Smooth muscle cell (in vitro differentiated cells): ENCODE measurements at regions not wholly inside any gene's neighbourhood (a gene's known extent, or its start where the extent isn't known, plus 50 kb on each side); places are given as distances from the start of the nearest gene placed in this dataset.

Experiments
- DNase-seq: peaks from one replicate; lab custom pipeline; 2025; ENCODE audit not compliant: unreplicated experiment; lab: John Stamatoyannopoulos, UW
- H2AFZ ChIP-seq: fragments of 200-600 bp; sonication (generic); 2 replicates; pipeline ENCODE4 v1.6.0; 2016; ENCODE audit warnings: antibody characterized with exemption, low read depth, mild to moderate bottlenecking
- H3F3A ChIP-seq: fragments of 200-600 bp; sonication (generic); 2 replicates; pipeline ENCODE4 v1.6.0; 2017; ENCODE audit warnings: antibody characterized with exemption, low read depth
- H3K27ac ChIP-seq: fragments of 200-600 bp; sonication (generic); 2 replicates; pipeline ENCODE4 v1.5.1; 2016; ENCODE audit warnings: low read depth, mild to moderate bottlenecking
- H3K27me3 ChIP-seq: fragments of 200-600 bp; sonication (generic); 2 replicates; pipeline ENCODE4 v1.6.1; 2016; ENCODE audit warnings: low read depth, mild to moderate bottlenecking
- H3K36me3 ChIP-seq: fragments of 200-600 bp; sonication (generic); 2 replicates; pipeline ENCODE4 v1.5.1; 2016; ENCODE audit warnings: low read depth
- H3K4me1 ChIP-seq: fragments of 200-600 bp; sonication (generic); 2 replicates; pipeline ENCODE4 v1.5.1; 2016; ENCODE audit warnings: low read depth
- H3K4me2 ChIP-seq: fragments of 200-600 bp; sonication (generic); 2 replicates; pipeline ENCODE4 v1.6.0; 2016; ENCODE audit warnings: mild to moderate bottlenecking
- H3K4me3 ChIP-seq: fragments of 200-600 bp; sonication (generic); 2 replicates; pipeline ENCODE4 v1.5.1; 2016; ENCODE audit warnings: mild to moderate bottlenecking
- H3K79me2 ChIP-seq: fragments of 200-600 bp; sonication (generic); 2 replicates; pipeline ENCODE4 v1.6.0; 2016; ENCODE audit warnings: low read depth, mild to moderate bottlenecking
- H3K9ac ChIP-seq: fragments of 200-600 bp; sonication (generic); 2 replicates; pipeline ENCODE4 v1.6.0; 2016; ENCODE audit warnings: low read depth
- H3K9me3 ChIP-seq: fragments of 200-600 bp; sonication (generic); replicated peaks from 2 replicates; pipeline ENCODE4 v1.5.1; 2016; ENCODE audit warnings: low read depth
- H4K20me1 ChIP-seq: fragments of 200-600 bp; sonication (generic); 2 replicates; pipeline ENCODE4 v1.6.0; 2016; ENCODE audit warnings: low read depth
- WGBS: methylation state at CpG from one replicate; pipeline ENCODE4 v1.1.7; 2016; ENCODE audit warnings: low lambda C conversion rate; 5-methylcytosine and 5-hydroxymethylcytosine counted together
- TF ChIP-seq, protein P1 (sequence below): fragments of 200-600 bp; sonication (generic); IDR thresholded peaks from 2 replicates; pipeline ENCODE4 v1.5.1; 2017; ENCODE audit warnings: borderline replicate concordance, mild to moderate bottlenecking, antibody characterized with exemption; ENCODE audit not compliant: insufficient read depth, poor library complexity, severe bottlenecking

GRCh38 chr5:97608501-97608900 is 425.5 kb upstream of the RIOK2 start:
- 74% methylated on average over 4 of the region's 4 CpGs for WGBS
- H3K9ac ChIP-seq = no peak overlapping the region
- H3K9me3 ChIP-seq = no peaks in the 10 kb centered on the region
- no peak overlapping the region for H2AFZ ChIP-seq
- H4K20me1 ChIP-seq = no peaks in the 10 kb centered on the region
- no peaks in the 10 kb centered on the region for H3K27me3 ChIP-seq
- TF ChIP-seq, protein P1, sequence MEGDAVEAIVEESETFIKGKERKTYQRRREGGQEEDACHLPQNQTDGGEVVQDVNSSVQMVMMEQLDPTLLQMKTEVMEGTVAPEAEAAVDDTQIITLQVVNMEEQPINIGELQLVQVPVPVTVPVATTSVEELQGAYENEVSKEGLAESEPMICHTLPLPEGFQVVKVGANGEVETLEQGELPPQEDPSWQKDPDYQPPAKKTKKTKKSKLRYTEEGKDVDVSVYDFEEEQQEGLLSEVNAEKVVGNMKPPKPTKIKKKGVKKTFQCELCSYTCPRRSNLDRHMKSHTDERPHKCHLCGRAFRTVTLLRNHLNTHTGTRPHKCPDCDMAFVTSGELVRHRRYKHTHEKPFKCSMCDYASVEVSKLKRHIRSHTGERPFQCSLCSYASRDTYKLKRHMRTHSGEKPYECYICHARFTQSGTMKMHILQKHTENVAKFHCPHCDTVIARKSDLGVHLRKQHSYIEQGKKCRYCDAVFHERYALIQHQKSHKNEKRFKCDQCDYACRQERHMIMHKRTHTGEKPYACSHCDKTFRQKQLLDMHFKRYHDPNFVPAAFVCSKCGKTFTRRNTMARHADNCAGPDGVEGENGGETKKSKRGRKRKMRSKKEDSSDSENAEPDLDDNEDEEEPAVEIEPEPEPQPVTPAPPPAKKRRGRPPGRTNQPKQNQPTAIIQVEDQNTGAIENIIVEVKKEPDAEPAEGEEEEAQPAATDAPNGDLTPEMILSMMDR = no peak
- no peak overlapping the region for H3K4me3 ChIP-seq
- H3K4me2 ChIP-seq = no peak overlapping the region
- H3F3A ChIP-seq = no peaks in the 10 kb centered on the region
- no peak for DNase-seq
- H3K36me3 ChIP-seq = no peaks in the 10 kb centered on the region
- H3K4me1 ChIP-seq = no peaks in the 10 kb centered on the region
- H3K27ac ChIP-seq = no peak overlapping the region
- H3K79me2 ChIP-seq = no peaks in the 10 kb centered on the region

GRCh38 chr5:97618721-97619120 is 435.7 kb upstream of the RIOK2 start:
- WGBS = 91% methylated on average over 1 of the region's 1 CpG
- TF ChIP-seq, protein P1 = no peak
- Histone ChIP-seq H3K79me2 (no peaks in the 10 kb centered on the region), H3K4me2 (no peak overlapping the region), H3K27ac (no peak overlapping the region), H4K20me1 (no peaks in the 10 kb centered on the region), H3K9ac (no peak overlapping the region), H3K36me3 (no peaks in the 10 kb centered on the region), H3K4me1 (no peaks in the 10 kb centered on the region), H3K27me3 (no peaks in the 10 kb centered on the region), H3K4me3 (no peak overlapping the region), H3K9me3 (no peaks in the 10 kb centered on the region), H3F3A (no peaks in the 10 kb centered on the region), H2AFZ (no peak overlapping the region)
- no peak for DNase-seq

DNA sequence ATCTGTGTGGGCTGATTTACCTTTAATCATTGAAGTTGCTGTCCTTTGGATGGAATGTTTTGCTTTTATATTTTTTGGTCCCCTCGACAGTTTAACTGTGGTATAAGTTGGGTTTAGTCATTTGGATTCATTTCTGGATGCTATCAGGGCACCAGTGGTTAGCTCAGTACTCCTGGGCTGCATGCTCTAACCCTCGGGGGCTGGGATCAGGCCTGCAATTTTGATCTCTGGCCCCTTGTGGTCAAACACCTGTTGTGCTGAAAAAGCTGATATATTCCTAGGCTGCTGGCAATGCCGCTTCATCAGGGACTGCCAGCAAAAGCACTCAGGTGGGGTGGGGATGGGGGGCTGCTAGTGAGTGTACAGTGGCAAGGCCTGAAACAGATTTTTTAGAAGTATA is 440.4 kb upstream of the RIOK2 start:
- WGBS = 86% methylated on average over 3 of the region's 3 CpGs
- TF ChIP-seq, protein P1 = no peak
- H3K36me3 ChIP-seq = no peaks in the 10 kb centered on the region

DNA sequence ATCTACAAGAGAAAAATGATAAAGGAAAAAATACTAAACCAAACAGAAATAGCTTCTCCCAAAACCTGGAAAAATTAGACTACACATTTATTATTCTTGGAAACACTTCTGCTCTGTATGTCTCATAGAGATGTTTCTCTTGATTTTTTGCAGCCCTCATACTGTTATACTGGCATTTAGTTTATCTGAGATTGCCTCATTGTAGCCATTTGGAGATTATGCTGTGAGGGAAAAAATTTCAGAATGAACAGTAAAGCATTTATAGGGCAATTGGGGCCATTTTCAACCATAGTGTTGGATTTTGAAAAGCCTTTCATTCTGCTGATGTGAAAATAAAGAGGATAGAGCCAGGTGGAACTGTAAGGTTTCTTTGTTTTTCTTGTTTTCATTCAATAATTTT is 441.8 kb upstream of the RIOK2 start:
- Histone ChIP-seq H3F3A (no peaks in the 10 kb centered on the region), H3K27me3 (no peaks in the 10 kb centered on the region), H3K4me2 (no peak overlapping the region), H3K79me2 (no peaks in the 10 kb centered on the region), H2AFZ (no peak overlapping the region), H3K36me3 (no peaks in the 10 kb centered on the region), H3K4me3 (no peak overlapping the region), H3K9me3 (no peaks in the 10 kb centered on the region), H3K27ac (no peak overlapping the region), H4K20me1 (no peaks in the 10 kb centered on the region), H3K4me1 (peaks cover 13% of the 10 kb centered on the region), H3K9ac (no peak overlapping the region)
- DNase-seq = no peak
- TF ChIP-seq, protein P1 = no peak

More for the DNA sequence above, 440.4 kb upstream of the RIOK2 start:
- Histone ChIP-seq H3K27ac (no peak overlapping the region), H3K79me2 (no peaks in the 10 kb centered on the region), H3K4me3 (no peak overlapping the region), H2AFZ (no peak overlapping the region), H3K27me3 (no peaks in the 10 kb centered on the region), H3K4me1 (peaks cover 8% of the 10 kb centered on the region), H3F3A (no peaks in the 10 kb centered on the region), H4K20me1 (no peaks in the 10 kb centered on the region), H3K9ac (no peak overlapping the region), H3K4me2 (no peak overlapping the region), H3K9me3 (no peaks in the 10 kb centered on the region)
- DNase-seq = no peak
